HG02763 (cell line): ENCODE measurements at regions not wholly inside any gene's neighbourhood (a gene's known extent, or its start where the extent isn't known, plus 50 kb on each side); places are given as distances from the start of the nearest gene placed in this dataset.

Experiments
- ATAC-seq: cut with Tn5 transposase; IDR thresholded peaks from one replicate; pipeline ENCODE4 v1.9.1; 2021; ENCODE audit warnings: mild to moderate bottlenecking, moderate library complexity; ENCODE audit not compliant: unreplicated experiment

DNA sequence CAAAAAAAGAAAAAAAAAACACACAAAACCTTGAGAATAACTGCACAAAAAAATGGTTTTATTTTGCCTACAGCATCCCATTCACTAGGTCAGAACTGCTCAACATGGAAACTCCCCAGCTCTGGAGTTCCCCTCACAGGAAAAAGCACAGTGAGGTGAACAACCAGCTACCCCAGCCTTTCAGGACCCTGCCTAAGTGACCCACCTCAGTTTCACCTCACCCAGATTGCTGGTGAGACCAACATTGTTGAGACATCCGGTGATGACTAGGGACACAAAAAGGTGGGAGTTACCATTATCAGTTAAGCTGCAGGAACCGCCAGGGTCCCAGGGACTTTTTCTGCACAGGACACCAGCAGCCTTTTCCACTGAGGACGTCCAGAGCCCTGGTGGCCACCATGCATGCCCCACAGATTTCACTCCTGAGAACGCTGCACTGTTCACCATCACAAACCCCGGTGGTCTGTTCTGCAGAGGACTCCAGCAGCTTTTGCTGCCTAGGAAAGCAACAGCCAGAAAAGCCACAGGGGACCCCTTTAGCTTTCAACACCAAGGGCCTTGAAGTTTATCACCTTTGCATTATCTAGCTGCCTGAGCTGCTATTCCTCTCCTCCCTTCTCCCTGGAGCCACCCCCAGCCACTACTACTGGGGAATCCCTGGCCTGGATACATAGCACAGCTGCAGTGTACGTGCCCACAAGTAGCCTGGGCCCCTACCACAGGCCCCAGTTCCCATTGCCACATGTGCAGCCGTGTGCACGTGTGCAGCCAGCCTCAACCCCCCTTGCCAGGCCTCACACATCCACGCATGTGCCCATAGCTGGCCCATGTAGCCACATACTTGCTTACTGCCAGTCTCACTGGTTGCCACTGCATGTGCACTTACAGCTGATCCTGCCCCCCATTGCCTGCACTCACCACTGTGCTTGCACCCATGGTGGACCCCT, 62.5 kb upstream of the FAR2 start:
- no peak for ATAC-seq

DNA sequence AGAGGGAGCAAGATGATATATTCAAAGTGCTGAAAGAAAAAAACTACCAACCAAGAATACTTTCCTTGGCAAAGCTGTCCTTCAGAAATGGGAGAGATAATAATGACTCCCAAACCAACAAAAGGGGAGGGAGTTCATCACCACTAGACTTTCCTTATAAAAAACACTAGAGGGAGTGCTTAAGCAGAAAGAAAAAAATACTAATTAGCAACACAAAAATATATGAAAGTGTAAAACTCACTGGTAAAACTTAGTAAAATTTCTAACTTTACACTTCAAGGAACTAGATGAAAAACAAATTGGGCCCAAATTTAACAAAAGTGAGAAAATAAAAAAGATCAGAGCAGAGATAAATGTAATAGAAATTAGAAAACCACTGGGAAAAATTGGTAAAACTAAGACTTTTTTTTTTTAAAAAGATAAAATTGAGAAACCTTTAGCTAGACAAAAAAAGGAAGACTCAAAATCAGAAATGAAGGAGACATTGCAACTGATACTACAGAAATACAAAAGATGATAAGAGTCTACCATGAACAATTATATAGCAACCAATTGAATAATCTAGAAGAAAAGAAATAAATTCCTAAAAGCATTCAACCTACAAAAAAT, 60.4 kb upstream of the FAR2 start:
- ATAC-seq: no peak
